ENCODE measurements at regions not wholly inside any gene's neighbourhood (a gene's known extent, or its start where the extent isn't known, plus 50 kb on each side); places are given as distances from the start of the nearest gene placed in this dataset.

DNA sequence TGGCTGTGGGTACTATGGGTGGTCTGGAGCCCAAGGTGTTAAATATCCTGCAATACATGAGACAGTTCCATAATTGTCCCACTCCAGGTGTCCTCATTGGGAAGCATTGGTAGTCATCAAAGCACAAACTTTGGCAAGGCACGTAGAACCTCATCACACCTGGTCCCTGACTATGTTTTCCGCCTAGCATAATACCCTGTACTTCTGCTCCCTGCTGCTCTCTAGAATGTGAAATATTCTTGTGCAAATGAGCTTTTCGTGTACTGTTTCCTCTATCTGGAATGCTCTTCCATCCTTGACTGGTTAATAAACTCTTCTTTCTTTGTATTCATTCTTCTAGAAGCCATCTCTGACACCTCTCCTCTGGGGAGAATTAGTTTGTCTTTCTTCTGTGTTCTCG is 103.2 kb downstream of the EBLN2 start:
- H2AK5ac ChIP-seq (ENCODE audit: low read depth, low read length), result no peak overlapping the region
- H2BK120ac ChIP-seq (replicated peaks; ENCODE audit: low read depth, low read length), result no peak overlapping the region
- no peak overlapping the region for H3K4ac ChIP-seq (replicated peaks; ENCODE audit: insufficient read length, low read depth, low read length)
- no peak overlapping the region for H2BK15ac ChIP-seq (ENCODE audit: low read length)
- FAIRE-seq (no peak), DNase-seq (ENCODE audit: low read depth in 1 of 2, low spot score in 2 of 2) (no peak)
- H4K5ac ChIP-seq (ENCODE audit: insufficient read length, low read depth, low read length), result no peak overlapping the region
- no peaks in the 10 kb centered on the region for H3K23me2 ChIP-seq (ENCODE audit: low read depth, low read length)
- 74% methylated on average over 4 of the region's 4 CpGs; no CpG with 5 or more reads in 1 of the 2 experiments for WGBS, 2 experiments (ENCODE audit: extremely low coverage in 1 of 2, insufficient coverage in 1 of 2, insufficient read length in 1 of 2, insufficient replicate concordance in 2 of 2, low coverage in 1 of 2, low lambda C conversion rate in 2 of 2, missing lambda C conversion rate in 1 of 2)
- TF ChIP-seq, protein P1, sequence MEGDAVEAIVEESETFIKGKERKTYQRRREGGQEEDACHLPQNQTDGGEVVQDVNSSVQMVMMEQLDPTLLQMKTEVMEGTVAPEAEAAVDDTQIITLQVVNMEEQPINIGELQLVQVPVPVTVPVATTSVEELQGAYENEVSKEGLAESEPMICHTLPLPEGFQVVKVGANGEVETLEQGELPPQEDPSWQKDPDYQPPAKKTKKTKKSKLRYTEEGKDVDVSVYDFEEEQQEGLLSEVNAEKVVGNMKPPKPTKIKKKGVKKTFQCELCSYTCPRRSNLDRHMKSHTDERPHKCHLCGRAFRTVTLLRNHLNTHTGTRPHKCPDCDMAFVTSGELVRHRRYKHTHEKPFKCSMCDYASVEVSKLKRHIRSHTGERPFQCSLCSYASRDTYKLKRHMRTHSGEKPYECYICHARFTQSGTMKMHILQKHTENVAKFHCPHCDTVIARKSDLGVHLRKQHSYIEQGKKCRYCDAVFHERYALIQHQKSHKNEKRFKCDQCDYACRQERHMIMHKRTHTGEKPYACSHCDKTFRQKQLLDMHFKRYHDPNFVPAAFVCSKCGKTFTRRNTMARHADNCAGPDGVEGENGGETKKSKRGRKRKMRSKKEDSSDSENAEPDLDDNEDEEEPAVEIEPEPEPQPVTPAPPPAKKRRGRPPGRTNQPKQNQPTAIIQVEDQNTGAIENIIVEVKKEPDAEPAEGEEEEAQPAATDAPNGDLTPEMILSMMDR (IDR thresholded peaks at IDR 0.05; ENCODE audit: control extremely low read depth in 1 of 3, insufficient read depth in 1 of 3, low read depth in 1 of 3, low read length in 3 of 3), result no peak
- TF ChIP-seq JUND (IDR thresholded peaks at IDR 0.05; ENCODE audit: low read length) (no peak), SRF (IDR thresholded peaks at IDR 0.05; ENCODE audit: low read depth, low read length) (no peak)
- no peak overlapping the region for H2BK5ac ChIP-seq (ENCODE audit: low read depth, low read length)
- H4K91ac ChIP-seq (replicated peaks; ENCODE audit: insufficient read length, low read length), result no peak overlapping the region
- no peak overlapping the region for H2AFZ ChIP-seq (ENCODE audit: low read length)
- peaks cover 0 to 4% of the 10 kb centered on the region in 2 experiments; a peak in 1 of 4 replicates for H3K9me3 ChIP-seq (ENCODE audit: insufficient read depth in 2 of 2, low read depth in 1 of 2, low read length in 1 of 2)
- H3K79me2 ChIP-seq (ENCODE audit: control insufficient read depth in 1 of 2, insufficient read depth in 2 of 2, low read length in 2 of 2), result no peaks in the 10 kb centered on the region
- H4K8ac ChIP-seq (ENCODE audit: extremely low read depth, insufficient read depth, low read length), result no peak overlapping the region
- H4K20me1 ChIP-seq (replicated peaks in 1 of 2; ENCODE audit: control insufficient read depth in 1 of 2, insufficient read depth in 2 of 2, low read length in 2 of 2), result no peaks in the 10 kb centered on the region
- POLR2A ChIA-PET (ENCODE audit: partially characterized antibody), result no interaction called here
- no peak overlapping the region for H3K18ac ChIP-seq (ENCODE audit: extremely low read depth, low read length)
- H3K4me1 ChIP-seq (replicated peaks in 1 of 4; ENCODE audit: control insufficient read depth in 3 of 4, insufficient read depth in 4 of 4, low read length in 3 of 4), result no peaks in the 10 kb centered on the region
- H3K4me3 ChIP-seq (ENCODE audit: extremely low read depth in 1 of 4, insufficient read depth in 2 of 4, low read depth in 3 of 4, low read length in 4 of 4), result no peak overlapping the region
- no peak overlapping the region for H2BK20ac ChIP-seq (ENCODE audit: low read length)
- no peak overlapping the region for H3K4me2 ChIP-seq (ENCODE audit: insufficient read depth in 1 of 2, low read depth in 2 of 2, low read length in 2 of 2)
- H3K36me3 ChIP-seq (ENCODE audit: control insufficient read depth in 2 of 4, insufficient read depth in 4 of 4, low read length in 3 of 4), result no peaks in the 10 kb centered on the region
- H3K27ac ChIP-seq (ENCODE audit: low read depth, low read length), result no peak overlapping the region
- no peak overlapping the region for H3K9ac ChIP-seq (replicated peaks in 1 of 4; ENCODE audit: extremely low read depth in 1 of 4, low read depth in 3 of 4, low read length in 3 of 4)
- no peaks in the 10 kb centered on the region for H3K27me3 ChIP-seq (replicated peaks in 1 of 4; ENCODE audit: control insufficient read depth in 3 of 4, extremely low read depth in 1 of 4, insufficient read depth in 3 of 4, low read length in 3 of 4)
- CTCF ChIA-PET (ENCODE audit: partially characterized antibody), result interaction anchor here (0.7 to 1.4 kb wide), 3 partner anchors 10 to 273 kb away, joined by 3 read pairs; no protein-coding TSS in a partner anchor
- no peaks in the 10 kb centered on the region; the same call in 1 of the 2 replicates for H3K79me1 ChIP-seq (ENCODE audit: low read depth, low read length)
- H3K14ac ChIP-seq (ENCODE audit: insufficient read length), result no peak overlapping the region
- no peak overlapping the region for H2BK12ac ChIP-seq (ENCODE audit: low read depth, low read length)
- H3K56ac ChIP-seq (replicated peaks; ENCODE audit: insufficient read length, low read depth, low read length), result no peak overlapping the region
- no peak overlapping the region for H3K23ac ChIP-seq (ENCODE audit: insufficient read length)
